C4-2B (cell line): ENCODE measurements at regions not wholly inside any gene's neighbourhood (a gene's known extent, or its start where the extent isn't known, plus 50 kb on each side); places are given as distances from the start of the nearest gene placed in this dataset.

ENCODE experiments used
- H3K27ac ChIP-seq: fragments of 450-650 bp; 2 replicates; pipeline ENCODE4 v1.5.1; 2017
- ZFX ChIP-seq: fragments of 450-650 bp; IDR thresholded peaks from 2 replicates; pipeline ENCODE4 v1.6.1; 2017
- TF ChIP-seq, protein P1 (sequence below): fragments of 450-650 bp; conservative IDR thresholded peaks from 2 replicates; pipeline ENCODE4 v1.5.1; 2017; ENCODE audit warnings: mild to moderate bottlenecking

DNA sequence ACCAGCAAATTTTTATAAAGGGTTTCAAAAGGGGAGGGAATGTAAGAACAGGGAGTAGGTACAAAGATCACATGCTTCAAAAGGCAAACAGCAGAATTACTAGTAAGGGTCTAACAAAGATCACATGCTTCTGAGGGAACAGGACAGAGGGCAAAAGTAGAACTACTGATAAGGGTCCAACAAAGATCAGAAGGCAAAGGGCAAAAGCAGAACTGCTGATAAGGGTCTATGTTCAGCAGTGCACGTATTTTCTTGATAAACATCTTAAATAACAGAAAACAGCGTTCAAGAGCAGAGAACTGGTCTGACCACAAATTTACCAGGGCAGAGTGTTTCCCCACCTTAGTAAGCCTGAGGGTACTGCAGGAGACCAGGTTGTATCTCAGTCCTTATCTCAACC is 469.5 kb upstream of the PIK3R1 start:
- TF ChIP-seq, protein P1, sequence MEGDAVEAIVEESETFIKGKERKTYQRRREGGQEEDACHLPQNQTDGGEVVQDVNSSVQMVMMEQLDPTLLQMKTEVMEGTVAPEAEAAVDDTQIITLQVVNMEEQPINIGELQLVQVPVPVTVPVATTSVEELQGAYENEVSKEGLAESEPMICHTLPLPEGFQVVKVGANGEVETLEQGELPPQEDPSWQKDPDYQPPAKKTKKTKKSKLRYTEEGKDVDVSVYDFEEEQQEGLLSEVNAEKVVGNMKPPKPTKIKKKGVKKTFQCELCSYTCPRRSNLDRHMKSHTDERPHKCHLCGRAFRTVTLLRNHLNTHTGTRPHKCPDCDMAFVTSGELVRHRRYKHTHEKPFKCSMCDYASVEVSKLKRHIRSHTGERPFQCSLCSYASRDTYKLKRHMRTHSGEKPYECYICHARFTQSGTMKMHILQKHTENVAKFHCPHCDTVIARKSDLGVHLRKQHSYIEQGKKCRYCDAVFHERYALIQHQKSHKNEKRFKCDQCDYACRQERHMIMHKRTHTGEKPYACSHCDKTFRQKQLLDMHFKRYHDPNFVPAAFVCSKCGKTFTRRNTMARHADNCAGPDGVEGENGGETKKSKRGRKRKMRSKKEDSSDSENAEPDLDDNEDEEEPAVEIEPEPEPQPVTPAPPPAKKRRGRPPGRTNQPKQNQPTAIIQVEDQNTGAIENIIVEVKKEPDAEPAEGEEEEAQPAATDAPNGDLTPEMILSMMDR: no peak
- no peak for TF ChIP-seq ZFX

DNA sequence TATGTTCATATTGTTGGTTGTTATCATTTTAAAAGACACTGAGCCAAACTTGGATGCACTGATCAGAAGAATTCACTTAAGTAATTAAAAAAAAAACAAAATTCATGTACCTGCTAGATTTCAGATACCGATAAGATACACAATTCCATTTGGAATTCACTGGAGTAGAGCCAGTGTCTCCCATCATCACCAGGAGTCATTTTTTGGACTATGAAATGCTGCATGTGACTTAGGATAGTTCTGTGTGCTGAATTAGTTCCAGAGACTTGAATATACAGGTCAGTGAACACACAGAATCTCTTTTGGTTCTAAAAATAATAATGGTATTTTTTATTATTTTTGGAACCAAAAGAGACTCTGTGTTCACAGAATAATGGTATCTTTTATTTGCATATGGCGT is 482.6 kb upstream of the PIK3R1 start:
- TF ChIP-seq, protein P1: no peak
- no peak for TF ChIP-seq ZFX
- H3K27ac ChIP-seq: no peak overlapping the region

More for the DNA sequence above, 469.5 kb upstream of the PIK3R1 start:
- no peak overlapping the region for H3K27ac ChIP-seq

DNA sequence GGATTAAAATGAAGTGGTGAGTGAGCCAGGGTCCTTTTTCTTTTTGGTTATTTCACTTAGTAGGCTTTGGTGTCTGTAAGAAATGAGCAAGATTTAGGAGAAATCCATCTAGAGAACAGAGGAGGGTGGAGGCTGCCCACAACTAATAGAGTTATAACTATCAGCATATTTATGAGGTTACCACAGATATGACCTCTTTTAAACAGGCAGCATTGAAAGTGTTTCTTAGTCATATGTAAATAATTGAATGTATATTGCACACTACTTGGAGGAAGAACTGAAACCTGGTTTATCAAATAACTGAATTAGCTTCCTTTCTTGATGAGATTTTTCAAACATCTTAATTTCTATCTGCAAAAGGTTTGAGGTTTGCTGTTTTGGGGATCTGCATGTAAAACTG is 483.1 kb upstream of the PIK3R1 start:
- no peak overlapping the region for H3K27ac ChIP-seq
- TF ChIP-seq, protein P1: no peak
- no peak for TF ChIP-seq ZFX

DNA sequence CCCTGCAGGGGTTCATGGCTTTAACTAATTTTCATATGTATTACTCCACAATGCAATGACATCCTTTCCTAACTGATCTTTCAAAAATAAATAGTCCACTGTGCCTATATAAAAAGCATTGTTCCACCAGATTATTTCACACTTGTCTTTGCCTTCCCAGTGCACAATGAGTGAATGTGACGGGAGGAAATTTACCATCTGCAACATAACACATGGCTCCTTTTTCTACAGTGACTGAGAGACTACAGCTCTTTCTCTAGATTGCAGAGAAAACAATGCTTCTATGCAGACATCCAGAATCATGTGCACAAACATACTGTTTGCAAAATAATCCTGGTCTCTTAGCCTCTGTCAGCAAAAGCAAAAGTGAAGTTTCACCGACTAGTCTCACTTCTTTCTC is 483.7 kb upstream of the PIK3R1 start:
- no peak for TF ChIP-seq ZFX
- TF ChIP-seq, protein P1: no peak
- no peak overlapping the region for H3K27ac ChIP-seq

DNA sequence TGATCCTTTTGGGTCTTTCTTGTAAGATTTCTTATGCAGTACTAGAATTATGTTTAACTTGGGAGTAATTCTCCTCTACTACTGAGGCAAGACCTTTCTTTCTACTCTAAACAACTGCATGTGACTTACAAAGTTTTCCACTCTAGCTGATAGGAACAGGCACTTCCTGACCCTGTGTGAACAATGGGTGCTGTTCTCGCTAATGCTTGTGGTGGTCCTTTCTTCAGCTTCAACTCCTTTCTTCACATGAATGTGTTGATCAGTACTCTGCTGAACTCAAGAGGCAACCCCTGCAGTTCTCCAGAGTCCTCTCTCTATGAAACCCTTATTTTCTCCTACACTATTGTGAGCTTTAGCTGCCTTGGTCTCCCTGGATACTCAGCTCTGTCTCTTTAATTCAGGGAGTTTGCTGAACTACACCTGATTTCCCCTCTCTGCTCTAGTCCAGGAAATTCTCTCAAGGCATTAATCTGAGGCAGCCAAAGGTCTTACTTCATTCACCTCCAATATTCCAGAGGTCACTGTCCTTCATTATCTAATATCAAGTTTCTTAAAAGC is 484.6 kb upstream of the PIK3R1 start:
- TF ChIP-seq, protein P1: no peak
- no peak for TF ChIP-seq ZFX
- no peak overlapping the region for H3K27ac ChIP-seq

DNA sequence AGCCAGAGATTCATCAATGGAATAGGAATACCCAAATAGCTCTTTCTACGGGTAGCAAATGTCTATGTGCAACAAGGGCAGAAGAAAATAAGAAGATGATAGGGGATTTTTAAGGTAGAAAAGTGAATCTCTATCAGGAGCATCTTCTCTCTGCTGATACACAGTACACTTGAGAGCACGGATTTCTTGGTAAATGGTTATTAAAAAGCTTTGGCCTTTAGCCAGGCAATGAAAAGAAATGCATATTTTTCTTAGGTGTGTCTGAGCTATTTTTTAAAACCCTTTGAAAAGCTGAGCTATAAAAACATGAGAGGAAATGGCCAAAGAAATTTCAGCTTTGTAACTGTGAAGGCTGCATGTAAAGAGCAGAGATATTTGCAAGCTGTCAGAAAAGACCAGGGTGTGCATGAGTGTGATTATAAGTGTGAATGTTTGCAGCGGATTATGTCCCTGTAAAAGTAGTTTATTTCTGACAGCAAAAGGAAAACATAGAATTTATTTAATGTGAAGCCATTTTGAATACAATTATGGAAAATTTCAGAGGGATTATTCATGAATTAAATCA is 487.1 kb upstream of the PIK3R1 start:
- no peak overlapping the region for H3K27ac ChIP-seq
- TF ChIP-seq ZFX: no peak
- TF ChIP-seq, protein P1: no peak

DNA sequence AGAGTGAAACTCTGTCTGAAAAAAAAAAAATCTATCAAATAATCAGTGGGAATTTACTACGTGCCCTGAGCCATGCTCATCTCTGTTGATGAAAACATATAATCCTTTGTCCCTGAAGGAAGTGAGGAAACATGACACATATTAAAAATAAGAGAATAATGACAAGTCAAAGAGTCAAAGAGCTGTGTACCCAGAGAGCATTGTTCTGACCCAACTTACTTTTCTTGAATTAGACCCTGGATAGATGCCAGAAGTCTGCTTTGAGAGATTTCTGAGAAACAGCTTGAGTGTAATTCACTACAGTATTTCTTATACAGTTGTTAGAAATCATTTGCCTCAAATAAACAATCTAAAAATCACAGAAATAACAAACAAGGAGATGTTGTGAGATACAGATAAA is 490.0 kb upstream of the PIK3R1 start:
- TF ChIP-seq ZFX: no peak
- TF ChIP-seq, protein P1: no peak
- no peak overlapping the region for H3K27ac ChIP-seq
